ENCODE measurements at regions not wholly inside any gene's neighbourhood (a gene's known extent, or its start where the extent isn't known, plus 50 kb on each side); places are given as distances from the start of the nearest gene placed in this dataset.
A peak's percentile ranks its signal among the peaks of the same experiment; 100 is the strongest.

GRCh38 chr18:77750006-77750405 is 500.4 kb downstream of the GALR1 start:
- DNase-seq (ENCODE audit: low spot score) = no peak

GRCh38 chr18:77754475-77755044 is 504.9 kb downstream of the GALR1 start:
- no peak for DNase-seq (ENCODE audit: low spot score)

GRCh38 chr18:77755187-77755586 is 505.5 kb downstream of the GALR1 start:
- DNase-seq (ENCODE audit: low spot score) = no peak

GRCh38 chr18:77761332-77761731 is 511.7 kb downstream of the GALR1 start:
- DNase-seq (ENCODE audit: low spot score) = no peak

- DNase-seq (ENCODE audit: low spot score) = no peak
These were observed 512.4 kb downstream of the GALR1 start for GRCh38 chr18:77762014-77762413.

- no peak for DNase-seq (ENCODE audit: low spot score)
These were observed 513.0 kb downstream of the GALR1 start for GRCh38 chr18:77762642-77763041.

- DNase-seq (ENCODE audit: low spot score) = no peak
These were observed 514.0 kb downstream of the GALR1 start for GRCh38 chr18:77763530-77764145.

- DNase-seq (ENCODE audit: low spot score) = peak; percentile 68
These were observed 515.8 kb downstream of the GALR1 start for GRCh38 chr18:77765468-77765867.

GRCh38 chr18:77766421-77766820 is 516.8 kb downstream of the GALR1 start:
- DNase-seq (ENCODE audit: low spot score) = no peak

GRCh38 chr18:77772177-77772576 is 522.5 kb downstream of the GALR1 start:
- DNase-seq (ENCODE audit: low spot score) = peak; percentile 30

GRCh38 chr18:77776104-77776503 is 526.5 kb downstream of the GALR1 start:
- DNase-seq (ENCODE audit: low spot score) = no peak

- DNase-seq (ENCODE audit: low spot score) = no peak
These were observed 527.5 kb downstream of the GALR1 start for GRCh38 chr18:77777163-77777562.

GRCh38 chr18:77784759-77785379 is 535.2 kb downstream of the GALR1 start:
- DNase-seq (ENCODE audit: low spot score) = no peak

- no peak for DNase-seq (ENCODE audit: low spot score)
These were observed 535.8 kb downstream of the GALR1 start for GRCh38 chr18:77785415-77785975.

GRCh38 chr18:77803024-77803423 is 553.4 kb downstream of the GALR1 start:
- no peak for DNase-seq (ENCODE audit: low spot score)

GRCh38 chr18:77804382-77804781 is 554.7 kb downstream of the GALR1 start:
- DNase-seq (ENCODE audit: low spot score) = no peak

- DNase-seq (ENCODE audit: low spot score) = no peak
These were observed 558.0 kb downstream of the GALR1 start for GRCh38 chr18:77807650-77808049.

GRCh38 chr18:77811503-77811902 is 561.9 kb downstream of the GALR1 start:
- peak; percentile 83 for DNase-seq (ENCODE audit: low spot score)

GRCh38 chr18:77815666-77816338 is 566.2 kb downstream of the GALR1 start:
- DNase-seq (ENCODE audit: low spot score) = no peak

GRCh38 chr18:77818328-77818727 is 568.7 kb downstream of the GALR1 start:
- DNase-seq (ENCODE audit: low spot score) = no peak

- DNase-seq (ENCODE audit: low spot score) = no peak
These were observed 570.8 kb downstream of the GALR1 start for GRCh38 chr18:77820472-77820871.

- no peak for DNase-seq (ENCODE audit: low spot score)
These were observed 572.2 kb downstream of the GALR1 start for GRCh38 chr18:77821892-77822291.

- no peak for DNase-seq (ENCODE audit: low spot score)
These were observed 573.0 kb downstream of the GALR1 start for GRCh38 chr18:77822632-77823031.

Measured in H4 (cell line).